GM19467 (cell line): ENCODE measurements at regions not wholly inside any gene's neighbourhood (a gene's known extent, or its start where the extent isn't known, plus 50 kb on each side); places are given as distances from the start of the nearest gene placed in this dataset.
"Not testable (repeated sequence)": the region's sequence is repeated elsewhere in the genome, so short reads cannot be mapped to it uniquely, and the experiment has no call there.

Source experiments
- ATAC-seq: cut with Tn5 transposase; IDR thresholded peaks from one replicate; pipeline ENCODE4 v1.9.1; 2021; ENCODE audit warnings: mild to moderate bottlenecking, moderate library complexity; ENCODE audit not compliant: unreplicated experiment

DNA sequence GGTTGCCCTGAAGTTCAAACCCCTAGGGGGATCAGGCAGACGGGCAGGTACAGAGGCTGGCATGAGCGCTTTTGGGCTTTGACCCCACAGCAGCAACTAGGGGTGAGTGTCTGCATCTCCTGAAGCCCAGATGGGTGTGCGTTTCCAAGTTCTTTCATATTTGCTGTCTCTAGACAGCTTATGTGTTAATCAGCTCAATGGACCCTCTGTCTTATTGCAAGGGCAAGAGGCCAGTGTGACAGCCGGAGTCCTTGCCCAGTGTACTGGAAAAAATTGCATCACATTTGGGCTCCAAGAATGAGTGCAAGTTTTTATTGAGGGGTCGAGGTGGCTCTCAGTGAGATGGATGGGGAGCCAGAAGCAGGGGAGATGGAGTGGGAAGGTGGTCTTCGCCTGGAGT lies 1863.7 kb upstream of the RAG2 start:
- no peak for ATAC-seq

DNA sequence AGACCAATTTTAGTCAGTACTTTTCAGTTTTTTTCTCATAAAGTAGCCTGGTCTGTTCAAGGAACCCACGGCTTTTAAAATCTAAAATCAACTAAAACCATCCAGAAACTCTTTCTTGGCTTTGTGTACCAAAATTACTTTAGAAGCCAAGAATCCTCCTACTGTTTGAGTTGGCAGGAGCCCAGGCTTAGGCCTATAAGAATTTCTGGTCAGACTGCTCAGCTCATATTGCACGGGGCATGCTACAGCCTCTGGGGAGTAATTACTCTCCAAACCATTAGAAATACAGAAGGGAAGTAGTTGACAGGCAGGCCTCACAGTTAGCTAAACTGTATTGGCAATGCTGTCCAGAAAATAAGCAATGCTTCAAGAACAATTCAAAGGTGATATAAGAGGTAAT lies 1862.9 kb upstream of the RAG2 start:
- ATAC-seq, result no peak

DNA sequence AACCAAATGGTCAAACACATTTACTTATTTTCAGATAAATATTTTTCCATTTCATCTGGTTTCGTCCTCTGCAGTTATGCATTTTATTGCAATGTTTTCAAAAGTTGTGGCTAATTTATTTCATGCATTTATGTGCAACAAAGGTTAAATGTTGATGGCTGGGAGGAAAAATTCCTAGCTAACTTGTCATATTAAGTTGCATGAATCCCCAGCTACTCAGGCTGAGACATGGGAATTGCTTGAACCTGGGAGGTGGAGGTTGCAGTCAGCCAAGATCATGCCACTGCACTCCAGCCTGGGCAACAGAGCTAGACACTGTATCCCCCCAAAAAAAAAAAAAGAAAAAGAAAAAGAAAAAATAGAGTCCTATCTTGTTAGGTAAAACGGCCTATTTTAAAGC lies 1862.4 kb upstream of the RAG2 start:
- ATAC-seq, result no peak

DNA sequence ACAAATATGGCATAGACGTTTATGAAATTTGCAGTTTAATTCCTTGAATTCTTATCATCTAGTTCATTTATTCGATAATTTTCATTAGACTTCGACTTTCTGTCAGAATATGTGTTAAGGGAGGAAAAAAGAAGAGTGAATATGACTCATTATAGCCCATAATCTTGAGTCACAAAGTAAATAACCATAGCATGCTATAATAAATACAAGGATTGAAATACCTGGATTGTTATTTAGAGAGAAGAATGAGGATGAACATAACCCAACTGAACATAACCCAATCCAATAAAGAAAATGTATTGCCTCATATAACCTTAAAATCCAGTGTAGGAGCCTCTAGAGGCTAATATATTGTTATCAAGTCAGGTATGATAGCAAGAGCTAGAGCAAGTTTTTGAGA lies 1858.3 kb upstream of the RAG2 start:
- ATAC-seq, result no peak

DNA sequence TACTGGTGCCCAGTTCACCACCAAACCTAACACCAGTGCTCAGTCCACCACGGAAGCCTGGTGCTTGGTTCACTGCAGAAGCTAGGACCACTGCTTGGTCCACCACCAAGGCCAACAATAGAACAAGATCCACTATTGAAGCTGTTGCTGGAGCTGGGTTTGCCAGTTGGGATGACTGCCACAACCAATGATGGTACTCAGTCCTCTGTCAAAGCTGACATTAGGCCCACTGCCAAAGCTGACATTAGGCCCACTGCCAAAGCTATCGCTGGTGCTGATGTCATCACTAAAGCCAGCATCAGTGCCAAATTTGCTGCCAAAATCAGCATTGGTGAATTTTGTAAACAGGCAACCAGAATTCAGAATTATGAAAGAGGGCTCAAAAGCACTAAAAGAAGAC lies 1850.2 kb upstream of the RAG2 start:
- no peak for ATAC-seq

DNA sequence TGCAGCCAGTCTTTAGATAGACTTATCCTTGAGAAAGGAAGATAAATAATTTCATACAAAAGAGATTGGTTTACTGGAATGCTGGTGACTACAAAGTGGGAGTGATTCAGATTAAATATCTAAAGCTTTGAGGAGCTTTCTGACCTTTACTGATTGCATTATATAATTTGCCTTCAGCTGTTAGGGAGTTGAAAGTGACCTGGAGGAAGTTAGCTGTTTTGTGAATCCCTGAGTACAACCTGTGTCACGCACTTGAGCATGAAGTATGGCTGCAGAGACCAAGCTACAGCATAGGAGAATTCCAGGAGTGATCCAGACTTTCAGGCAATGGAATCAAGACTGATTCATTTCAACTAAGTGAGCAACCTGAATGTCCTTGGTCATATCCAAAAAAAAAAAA lies 1848.3 kb upstream of the RAG2 start:
- ATAC-seq, result no peak

DNA sequence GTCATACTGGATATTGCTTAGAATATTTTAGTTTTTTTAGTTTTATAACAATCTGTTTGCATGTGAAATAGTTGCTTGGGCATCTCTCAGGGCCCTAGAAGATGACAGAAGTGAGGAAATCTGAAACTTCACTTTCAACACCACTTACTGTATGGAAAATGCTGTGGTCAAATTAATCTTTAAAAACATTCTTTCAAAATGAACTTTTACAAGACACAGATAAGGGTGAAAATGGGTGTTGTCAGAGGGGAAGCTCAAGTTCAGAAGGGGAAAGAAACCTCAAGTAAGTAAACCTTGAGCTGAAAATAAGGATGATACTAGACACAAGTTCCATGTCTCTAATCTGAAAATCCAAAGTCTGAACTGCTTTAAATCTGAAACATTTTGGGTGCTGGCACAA lies 1840.1 kb upstream of the RAG2 start:
- ATAC-seq, result no peak

DNA sequence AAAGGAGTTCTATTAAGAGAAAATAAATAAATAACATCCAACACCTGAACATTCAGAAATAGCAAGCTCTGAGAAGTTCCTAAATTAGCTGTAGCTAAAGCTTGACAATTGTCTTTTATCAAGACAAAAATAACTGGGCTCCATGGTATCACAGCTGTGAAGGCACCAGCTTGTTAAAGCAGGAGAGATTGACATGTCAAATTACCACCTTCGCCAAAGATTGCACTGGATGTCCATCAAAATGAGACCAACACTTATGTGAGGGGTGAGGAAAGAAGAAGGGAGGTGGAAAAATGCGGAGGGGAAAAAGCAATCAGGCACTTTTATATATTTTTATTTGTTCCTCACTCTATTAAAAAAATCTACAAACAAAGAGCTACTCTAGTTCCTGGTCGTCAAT lies 1827.5 kb upstream of the RAG2 start:
- no peak for ATAC-seq

DNA sequence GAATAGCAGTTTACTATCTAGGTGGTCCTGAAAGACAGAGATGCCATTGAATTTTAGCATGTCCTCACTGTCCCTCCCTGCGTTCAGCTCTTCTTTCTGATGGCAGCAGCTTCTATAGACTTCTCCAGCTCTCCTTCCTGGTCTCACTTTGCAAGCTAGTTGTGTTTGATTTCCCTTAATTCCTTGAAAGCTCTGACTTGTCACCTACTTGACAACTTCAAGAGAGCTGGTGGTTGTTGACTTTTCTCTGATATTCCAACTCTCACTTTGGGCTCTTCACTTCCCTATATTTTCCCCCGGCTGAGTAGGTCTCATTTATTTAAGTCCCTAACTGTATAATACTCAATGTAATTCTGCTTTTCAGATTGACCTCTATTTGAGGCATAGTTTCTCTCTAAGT lies 1825.0 kb upstream of the RAG2 start:
- no peak for ATAC-seq

DNA sequence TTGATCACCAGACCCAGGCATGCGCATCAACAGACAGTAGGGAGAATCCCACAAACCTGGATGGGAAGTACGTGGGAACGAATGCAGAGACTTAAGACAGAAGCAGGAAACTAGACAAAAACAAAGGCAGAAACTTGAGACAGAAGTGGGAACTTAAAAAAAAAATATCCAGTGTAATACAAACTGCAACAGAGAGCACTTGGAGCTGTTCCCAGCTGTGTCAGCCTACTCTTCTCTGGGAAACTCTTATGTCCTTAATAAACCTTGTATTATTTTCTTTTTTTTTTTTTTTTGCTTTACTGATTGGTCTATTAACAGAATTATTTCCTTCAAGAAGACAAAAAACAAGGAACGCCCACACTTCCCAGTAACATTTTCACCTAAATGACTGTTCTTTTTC lies 1818.1 kb upstream of the RAG2 start:
- ATAC-seq, result no peak

DNA sequence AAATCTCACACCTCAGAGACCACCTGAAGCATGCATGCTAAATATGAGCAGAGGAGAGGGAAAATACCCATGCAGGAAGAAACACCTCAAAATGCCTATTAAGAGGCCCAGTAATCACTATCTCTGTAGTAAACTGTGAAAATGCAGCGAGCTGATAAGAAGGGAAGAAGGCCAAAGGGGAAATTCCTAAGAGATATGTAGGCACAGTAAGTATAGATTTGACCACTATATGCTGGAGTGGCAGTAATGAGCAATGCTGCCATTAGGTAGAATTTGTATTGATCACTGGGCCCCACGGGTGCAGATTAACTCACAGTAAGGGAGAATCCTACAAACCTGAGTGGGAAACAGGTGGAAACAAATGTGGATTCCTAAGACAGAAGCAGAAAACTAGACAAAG lies 1813.1 kb upstream of the RAG2 start:
- no peak for ATAC-seq

DNA sequence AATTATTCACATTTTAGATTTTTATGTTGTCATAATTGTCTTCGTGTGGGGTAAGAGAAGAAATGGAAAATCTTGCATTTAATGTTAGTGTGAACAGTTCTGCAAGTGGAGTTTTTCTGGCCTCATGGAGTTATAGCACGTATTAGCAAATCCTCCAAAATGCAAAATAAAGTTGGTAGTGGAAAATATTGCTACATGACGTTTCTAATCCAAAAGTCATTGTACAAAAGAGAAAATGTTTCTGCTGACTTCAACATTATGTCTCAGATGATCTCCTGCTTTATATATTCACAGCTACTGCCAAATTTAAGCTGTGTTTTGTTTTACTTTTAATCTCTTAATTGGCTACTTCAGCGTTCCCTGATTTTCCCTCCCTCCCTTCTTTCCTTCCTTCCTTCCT lies 1804.0 kb upstream of the RAG2 start:
- no peak for ATAC-seq

DNA sequence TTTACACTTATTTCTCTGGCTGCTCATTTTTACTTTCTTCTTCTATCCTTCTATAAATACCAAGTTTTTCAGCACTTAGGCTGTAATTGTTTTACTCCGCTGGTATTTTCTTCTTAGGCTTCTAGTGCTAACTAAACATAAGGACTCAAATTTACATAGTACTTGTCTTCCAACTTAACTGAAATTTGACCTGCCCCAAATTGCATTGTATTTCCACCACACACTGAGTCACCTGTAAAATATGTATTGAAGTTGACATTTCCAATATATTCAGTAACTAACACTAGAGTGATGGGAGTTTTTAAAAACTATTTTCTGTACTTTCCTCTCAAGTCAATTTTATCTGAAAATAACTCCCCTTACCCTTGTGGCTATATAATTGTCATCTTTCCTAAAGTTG lies 1794.1 kb upstream of the RAG2 start:
- no peak for ATAC-seq

DNA sequence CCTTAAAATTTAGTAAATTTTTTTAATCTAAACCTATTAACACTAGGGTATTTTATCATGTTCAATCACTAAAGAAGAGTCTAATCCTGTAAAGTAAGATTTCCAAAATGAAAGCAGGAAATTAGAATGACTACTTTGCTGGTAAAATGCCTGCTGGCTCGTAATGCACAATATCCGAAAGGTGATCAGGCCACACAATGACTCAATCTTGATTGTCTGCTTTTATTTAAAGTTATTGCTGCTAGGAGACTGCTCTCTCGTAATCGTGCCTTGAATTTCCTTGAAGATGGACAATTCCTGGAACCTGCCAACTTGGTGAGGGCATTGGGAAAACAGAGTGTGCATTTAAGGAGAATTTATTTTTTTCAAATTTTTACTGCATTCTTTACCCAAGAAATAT lies 1786.5 kb upstream of the RAG2 start:
- no peak for ATAC-seq

DNA sequence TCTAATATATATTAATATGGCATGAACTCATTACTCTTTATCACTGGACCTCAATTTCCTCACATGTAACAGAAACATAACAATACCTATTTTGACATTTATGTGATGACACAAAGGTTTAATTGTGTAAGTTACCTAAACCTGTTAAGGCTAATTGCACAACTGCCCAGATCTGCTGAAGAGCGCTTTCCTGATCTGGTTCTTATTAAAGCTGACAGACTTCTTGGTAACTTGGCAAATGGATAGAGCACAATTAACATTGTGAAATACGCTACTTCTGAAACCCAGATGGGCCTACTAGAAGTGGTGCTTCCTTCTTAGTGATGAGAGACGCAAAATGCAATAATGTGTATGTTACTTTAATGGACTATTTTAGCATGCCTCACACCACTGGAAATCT lies 1767.2 kb upstream of the RAG2 start:
- ATAC-seq, result no peak

DNA sequence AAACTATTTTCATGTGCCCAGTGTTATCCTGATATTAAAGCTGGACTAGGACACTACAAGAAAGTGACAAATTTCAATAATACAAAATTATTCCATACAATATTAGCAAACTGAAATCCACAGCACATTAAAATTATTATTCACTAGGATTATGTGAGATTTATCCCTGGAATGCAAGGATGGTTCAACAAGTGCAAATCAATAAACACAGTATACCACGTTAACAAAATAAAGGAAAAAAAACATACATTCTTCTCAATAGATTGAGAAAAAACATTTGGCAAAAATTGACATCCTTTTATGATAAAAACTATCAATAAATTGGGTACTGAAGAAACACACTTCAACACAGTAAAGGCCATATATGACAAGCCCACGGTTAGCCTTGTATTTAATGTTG lies 1758.2 kb upstream of the RAG2 start:
- no peak for ATAC-seq

DNA sequence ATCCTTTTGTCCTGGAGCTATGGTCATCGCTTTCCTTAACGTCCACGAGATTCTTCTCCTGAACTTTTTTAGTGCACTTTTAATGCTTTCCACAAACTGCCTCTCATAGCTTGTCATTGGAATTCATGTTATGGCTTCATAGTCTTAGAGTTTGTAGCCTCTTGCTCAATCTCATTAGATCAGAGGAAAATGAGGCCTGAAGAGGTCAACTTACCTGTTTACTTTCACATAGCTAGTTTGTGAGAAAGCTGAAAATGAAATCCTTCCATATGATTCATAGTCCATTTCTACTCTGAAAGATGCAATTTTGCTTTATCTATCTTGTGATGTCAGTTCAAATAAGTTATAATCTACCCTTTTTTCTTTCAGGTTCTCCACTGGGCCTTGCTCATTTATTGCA lies 1747.2 kb upstream of the RAG2 start:
- no peak for ATAC-seq

DNA sequence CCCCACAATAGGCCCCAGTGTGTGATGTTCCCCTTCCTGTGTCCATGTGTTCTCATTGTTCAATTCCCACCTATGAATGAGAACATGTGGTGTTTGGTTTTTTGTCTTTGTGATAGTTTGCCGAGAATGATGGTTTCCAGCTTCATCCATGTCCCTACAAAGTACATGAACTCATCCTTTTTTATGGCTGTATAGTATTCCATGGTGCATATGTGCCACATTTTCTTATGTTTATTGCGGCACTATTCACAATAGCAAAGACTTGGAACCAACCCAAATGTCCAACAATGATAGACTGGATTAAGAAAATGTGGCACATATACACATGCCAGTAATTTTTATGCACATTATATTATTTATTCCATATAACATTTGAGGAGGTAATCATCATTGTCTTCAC lies 1743.6 kb upstream of the RAG2 start:
- ATAC-seq, result not testable (repeated sequence)

DNA sequence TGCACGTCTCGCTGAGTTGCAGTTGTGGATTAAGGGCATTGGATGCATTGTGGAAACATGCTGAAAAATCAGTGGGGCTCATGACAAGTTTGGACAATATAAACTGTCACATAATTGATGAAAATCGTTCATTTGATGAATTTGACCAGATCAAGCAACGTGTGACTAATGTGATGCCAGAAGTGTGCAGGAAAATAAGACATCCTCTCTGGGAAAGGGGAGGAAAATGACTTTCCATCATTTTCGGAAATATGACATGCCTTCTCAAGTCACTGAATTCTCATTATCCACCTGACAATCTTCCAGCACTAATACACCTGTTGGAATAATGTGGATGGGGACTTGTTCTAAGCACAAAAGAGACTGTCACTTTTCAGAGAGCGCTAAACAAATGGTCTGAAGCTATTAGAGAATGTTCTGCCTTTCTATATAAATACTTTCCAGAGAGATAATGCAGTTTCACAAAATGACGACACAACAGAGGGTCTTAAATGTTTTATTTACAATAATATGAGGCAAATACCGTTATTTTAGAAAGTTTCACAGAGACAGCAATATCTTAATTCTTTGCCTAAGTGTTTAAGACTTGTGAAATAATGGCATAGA lies 1741.9 kb upstream of the RAG2 start:
- ATAC-seq, result no peak

DNA sequence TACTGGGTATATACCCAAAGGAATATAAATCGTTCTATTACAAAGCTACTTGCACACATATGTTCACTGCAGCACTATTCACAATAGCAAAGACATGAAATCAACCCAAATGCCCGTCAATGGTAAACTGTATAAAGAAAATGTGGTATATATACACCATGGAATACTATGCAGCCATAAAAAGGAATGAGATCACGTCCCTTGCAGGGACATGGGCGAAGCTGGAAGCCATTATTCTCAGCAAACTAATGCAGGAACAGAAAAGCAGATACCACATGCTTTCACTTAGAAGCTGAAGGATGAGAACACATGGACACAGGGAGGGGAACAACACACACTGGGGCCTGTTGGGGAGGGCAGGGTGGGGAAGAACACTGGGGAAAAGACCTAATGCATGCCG lies 1740.0 kb upstream of the RAG2 start:
- ATAC-seq, result not testable (repeated sequence)

DNA sequence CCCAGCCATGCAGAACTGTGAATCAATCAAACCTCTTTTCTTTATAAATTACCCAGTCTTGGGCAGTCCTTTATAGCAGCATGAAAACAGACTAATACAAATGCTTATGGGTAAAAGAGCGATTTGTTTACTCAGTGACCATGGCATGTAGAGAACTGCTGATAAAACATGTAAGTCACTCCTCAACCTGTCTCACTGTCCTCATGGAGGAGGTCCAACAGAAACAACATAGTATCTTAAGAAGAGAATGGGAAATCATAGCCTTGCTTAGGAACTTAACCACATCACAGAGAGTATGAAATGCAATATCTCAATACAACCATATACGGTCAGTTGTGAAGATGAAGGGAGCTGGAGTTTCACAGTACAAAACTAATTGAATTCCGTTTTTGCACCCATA lies 1734.0 kb upstream of the RAG2 start:
- no peak for ATAC-seq

DNA sequence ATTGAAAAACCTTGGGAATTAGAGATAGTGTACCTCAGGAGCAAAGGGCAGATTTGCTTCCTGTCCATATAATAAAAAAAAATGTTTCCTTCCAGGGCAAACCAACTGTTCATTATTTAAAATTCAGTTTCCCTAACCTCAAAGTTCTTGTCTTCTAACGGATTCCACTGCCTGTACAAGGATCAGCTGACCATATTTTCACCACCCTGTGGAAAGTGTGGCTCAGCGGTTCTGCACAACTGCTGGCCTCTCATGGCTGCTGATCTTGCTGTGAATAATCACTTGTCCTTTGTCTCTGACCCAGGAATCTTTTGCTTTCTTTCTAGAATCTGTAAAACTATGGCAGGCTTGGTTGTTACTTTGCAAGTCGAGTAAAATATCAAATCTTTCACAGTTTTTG lies 1732.5 kb upstream of the RAG2 start:
- no peak for ATAC-seq

DNA sequence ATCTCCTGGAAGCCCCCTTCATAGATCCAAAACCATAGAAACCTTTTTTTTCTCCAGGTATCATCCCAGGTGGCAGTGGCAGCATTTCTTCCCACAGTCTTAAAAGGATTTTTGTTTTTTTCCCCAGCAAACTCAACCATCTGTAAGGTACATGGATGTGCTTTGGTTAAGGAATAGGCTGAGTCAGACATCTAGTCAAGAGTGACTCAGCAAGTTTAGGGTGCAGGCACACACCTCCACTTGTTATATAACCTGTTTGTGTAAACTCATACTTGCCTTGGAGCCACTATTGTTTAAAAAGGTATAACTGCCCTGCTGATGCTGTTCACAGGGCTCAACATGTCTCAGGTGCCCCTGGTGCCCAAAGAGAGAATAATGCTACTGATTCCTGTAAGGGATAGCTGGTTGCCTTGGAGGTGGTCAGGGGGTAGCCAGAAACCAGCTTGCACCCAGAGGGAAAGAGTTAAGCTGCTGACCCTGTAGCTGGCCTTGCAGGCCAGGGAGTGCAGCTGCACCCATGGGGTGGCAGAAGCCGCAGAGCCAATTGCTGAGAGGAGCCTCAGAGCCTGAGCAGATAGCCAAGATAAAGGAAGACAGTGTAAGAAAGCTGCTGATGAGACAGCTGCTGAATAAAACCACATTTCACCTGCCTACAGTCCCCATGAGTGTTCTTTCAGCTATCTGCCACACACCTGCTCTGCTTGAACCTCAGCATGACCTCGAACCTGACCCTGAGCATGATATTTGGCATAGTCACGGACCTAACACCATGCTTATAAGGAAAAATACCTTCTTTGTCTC lies 1726.1 kb upstream of the RAG2 start:
- no peak for ATAC-seq
